Type B pancreatic cell (in vitro differentiated cells): ENCODE measurements at regions not wholly inside any gene's neighbourhood (a gene's known extent, or its start where the extent isn't known, plus 50 kb on each side); places are given as distances from the start of the nearest gene placed in this dataset.
"Not testable (repeated sequence)": the region's sequence is repeated elsewhere in the genome, so short reads cannot be mapped to it uniquely, and the experiment has no call there.

ENCODE experiments used
- DNase-seq: peaks from one replicate; pipeline ENCODE4 v3.0.0; 2021; ENCODE audit warnings: mixed read lengths; ENCODE audit not compliant: unreplicated experiment; ENCODE audit errors: extremely low spot score
- H3K27ac Mint-ChIP-seq: 2 replicates; pipeline ENCODE4 v1.8.0; 2021; ENCODE audit warnings: mild to moderate bottlenecking, mixed read lengths
- H3K27me3 Mint-ChIP-seq: 2 replicates; pipeline ENCODE4 v1.8.0; 2021; ENCODE audit warnings: mixed read lengths
- H3K36me3 Mint-ChIP-seq: 2 replicates; pipeline ENCODE4 v1.8.0; 2021; ENCODE audit warnings: mixed read lengths
- H3K4me1 Mint-ChIP-seq: one replicate; pipeline ENCODE4 v1.8.0; 2021; ENCODE audit warnings: mixed read lengths; ENCODE audit not compliant: unreplicated experiment
- H3K4me3 Mint-ChIP-seq: 2 replicates; pipeline ENCODE4 v1.8.0; 2021; ENCODE audit warnings: mild to moderate bottlenecking, mixed read lengths
- H3K9me3 Mint-ChIP-seq: 2 replicates; pipeline ENCODE4 v1.8.0; 2021; ENCODE audit warnings: mixed read lengths
- TF ChIP-seq, protein P1 (sequence below): fragments of 200-600 bp; sonication (generic); conservative IDR thresholded peaks from 2 replicates; pipeline ENCODE4 v1.5.0; 2021; ENCODE audit warnings: antibody characterized with exemption, mild to moderate bottlenecking

DNA sequence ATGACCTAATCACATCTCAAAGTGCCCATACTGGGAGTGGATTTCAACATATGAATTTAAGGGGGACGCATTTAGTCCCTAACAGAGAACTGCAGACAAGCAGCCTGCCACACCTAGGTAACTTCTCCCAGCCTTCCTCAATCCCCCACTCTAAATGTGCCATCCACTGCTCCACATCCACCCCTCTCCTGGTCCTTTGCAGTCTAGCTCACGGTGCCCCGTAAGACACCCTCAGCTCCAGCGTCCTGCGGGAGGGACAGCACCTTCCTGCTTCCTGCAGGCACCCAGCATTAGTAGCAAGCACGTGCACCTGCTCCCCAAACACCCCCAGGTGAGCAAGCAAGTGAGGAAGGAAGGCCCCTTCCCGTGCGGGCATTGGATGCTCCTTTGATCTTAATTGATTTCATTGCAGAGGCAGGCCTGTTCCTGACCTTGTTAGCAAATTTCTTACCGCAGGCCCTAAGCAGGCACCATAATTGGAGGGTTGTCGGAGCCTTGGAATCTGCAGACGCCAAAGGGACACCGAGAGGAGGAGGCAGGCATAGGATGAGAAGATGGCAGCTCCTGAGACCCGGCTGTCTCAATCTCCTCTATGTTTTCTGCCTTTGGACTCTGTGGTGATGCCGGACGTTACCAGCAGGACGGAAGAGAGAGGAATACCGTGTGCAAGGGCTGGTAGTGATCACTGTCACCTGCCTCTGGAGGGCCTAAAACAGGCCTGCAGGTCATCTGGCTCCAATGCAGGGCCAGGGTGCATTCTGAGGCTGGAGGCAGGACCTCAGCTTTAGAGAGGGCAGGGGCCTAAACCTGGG lies 75.8 kb upstream of the CHST15 start:
- TF ChIP-seq, protein P1, sequence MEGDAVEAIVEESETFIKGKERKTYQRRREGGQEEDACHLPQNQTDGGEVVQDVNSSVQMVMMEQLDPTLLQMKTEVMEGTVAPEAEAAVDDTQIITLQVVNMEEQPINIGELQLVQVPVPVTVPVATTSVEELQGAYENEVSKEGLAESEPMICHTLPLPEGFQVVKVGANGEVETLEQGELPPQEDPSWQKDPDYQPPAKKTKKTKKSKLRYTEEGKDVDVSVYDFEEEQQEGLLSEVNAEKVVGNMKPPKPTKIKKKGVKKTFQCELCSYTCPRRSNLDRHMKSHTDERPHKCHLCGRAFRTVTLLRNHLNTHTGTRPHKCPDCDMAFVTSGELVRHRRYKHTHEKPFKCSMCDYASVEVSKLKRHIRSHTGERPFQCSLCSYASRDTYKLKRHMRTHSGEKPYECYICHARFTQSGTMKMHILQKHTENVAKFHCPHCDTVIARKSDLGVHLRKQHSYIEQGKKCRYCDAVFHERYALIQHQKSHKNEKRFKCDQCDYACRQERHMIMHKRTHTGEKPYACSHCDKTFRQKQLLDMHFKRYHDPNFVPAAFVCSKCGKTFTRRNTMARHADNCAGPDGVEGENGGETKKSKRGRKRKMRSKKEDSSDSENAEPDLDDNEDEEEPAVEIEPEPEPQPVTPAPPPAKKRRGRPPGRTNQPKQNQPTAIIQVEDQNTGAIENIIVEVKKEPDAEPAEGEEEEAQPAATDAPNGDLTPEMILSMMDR, result no peak
- H3K27ac Mint-ChIP-seq, result no peak overlapping the region
- H3K9me3 Mint-ChIP-seq, result no peaks in the 10 kb centered on the region
- peaks cover 6% of the 10 kb centered on the region for H3K4me1 Mint-ChIP-seq
- H3K4me3 Mint-ChIP-seq, result no peak overlapping the region
- peaks cover 12% of the 10 kb centered on the region for H3K27me3 Mint-ChIP-seq
- H3K36me3 Mint-ChIP-seq, result no peaks in the 10 kb centered on the region
- DNase-seq, result peak; percentile 58

DNA sequence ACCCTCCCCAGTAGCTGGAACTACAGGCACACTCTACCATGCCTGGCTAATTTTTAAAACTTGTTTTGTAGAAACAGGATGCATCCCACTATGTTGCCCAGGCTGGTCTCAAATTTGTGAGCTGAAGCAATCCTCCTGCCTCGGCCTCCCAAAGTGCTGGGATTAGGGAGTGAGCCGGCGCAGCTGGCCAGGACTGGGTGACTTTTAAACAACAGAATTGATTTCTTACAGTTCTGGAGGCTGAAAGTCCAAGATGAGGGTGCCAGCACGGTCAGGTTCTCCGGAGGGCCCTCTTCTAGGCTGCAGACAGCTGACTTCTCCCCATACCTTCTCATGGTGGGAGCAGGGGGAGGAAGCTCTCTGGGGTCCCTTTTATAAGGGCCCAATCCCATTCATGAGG lies 75.2 kb upstream of the CHST15 start:
- H3K27me3 Mint-ChIP-seq, result peaks cover 12% of the 10 kb centered on the region
- peak; percentile 48 for DNase-seq
- H3K4me1 Mint-ChIP-seq, result peaks cover 6% of the 10 kb centered on the region
- no peaks in the 10 kb centered on the region for H3K9me3 Mint-ChIP-seq
- TF ChIP-seq, protein P1, result no peak
- H3K27ac Mint-ChIP-seq, result no peak overlapping the region
- H3K36me3 Mint-ChIP-seq, result no peaks in the 10 kb centered on the region
- H3K4me3 Mint-ChIP-seq, result no peak overlapping the region

DNA sequence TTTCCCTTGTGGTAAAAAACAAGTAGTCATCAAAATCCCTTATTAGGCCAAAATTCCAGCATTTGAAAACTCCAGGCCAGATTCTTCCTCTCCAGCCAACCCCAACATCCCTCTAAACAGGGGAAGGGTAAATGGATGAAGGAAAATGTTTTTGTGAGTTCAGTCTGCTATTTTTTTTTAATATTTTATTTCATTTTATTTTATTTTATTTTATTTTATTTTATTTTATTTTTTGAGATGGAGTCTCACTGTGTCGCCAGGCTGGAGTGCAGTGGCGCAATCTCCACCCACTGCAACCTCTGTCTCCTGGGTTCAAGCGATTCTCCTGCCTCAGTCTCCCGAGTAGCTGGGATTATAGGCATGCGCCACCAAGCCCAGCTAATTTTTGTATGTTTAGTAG lies 74.5 kb upstream of the CHST15 start:
- peaks cover 11% of the 10 kb centered on the region for H3K27me3 Mint-ChIP-seq
- not testable (repeated sequence) for H3K4me3 Mint-ChIP-seq, H3K27ac Mint-ChIP-seq, H3K4me1 Mint-ChIP-seq, DNase-seq, H3K36me3 Mint-ChIP-seq, H3K9me3 Mint-ChIP-seq

DNA sequence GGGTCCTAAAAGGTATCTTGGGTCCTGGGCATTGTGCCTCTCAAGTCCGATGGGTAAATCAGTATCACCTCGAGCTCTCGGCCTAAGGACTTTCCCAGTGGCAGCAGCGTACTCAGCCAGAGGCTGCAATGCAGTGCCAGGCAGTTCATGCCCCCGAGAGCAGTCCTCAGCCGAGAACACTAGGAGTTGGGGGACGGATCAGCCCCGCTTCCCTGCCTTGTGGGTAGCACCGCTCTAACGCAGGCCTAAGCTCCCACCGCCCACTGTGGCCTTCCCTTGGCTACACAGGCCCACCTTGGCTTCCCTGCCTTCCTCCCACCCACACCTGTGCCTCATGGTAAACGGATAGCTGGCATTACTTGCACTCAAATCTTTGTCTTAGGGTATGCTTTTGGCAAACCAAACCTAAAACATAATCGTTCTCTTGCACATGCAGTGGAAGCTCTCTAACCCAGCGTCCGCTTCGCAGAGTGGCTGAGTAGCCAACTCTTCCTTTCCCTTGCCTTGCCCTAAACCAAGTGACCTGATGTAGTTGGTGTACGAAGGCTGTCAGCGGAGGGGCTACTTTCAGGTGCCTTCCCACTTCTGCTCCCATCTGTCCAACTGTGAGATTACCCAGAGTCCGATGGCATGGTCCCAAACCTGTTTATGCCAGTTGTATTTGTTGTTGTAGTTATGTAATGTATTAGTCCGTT lies 73.2 kb upstream of the CHST15 start:
- Mint-ChIP-seq H3K36me3 (no peaks in the 10 kb centered on the region), H3K9me3 (no peaks in the 10 kb centered on the region), H3K27me3 (peaks cover 13% of the 10 kb centered on the region), H3K27ac (no peak overlapping the region), H3K4me1 (no peaks in the 10 kb centered on the region), H3K4me3 (no peak overlapping the region)
- peak; percentile 53 for DNase-seq
- TF ChIP-seq, protein P1, result no peak

DNA sequence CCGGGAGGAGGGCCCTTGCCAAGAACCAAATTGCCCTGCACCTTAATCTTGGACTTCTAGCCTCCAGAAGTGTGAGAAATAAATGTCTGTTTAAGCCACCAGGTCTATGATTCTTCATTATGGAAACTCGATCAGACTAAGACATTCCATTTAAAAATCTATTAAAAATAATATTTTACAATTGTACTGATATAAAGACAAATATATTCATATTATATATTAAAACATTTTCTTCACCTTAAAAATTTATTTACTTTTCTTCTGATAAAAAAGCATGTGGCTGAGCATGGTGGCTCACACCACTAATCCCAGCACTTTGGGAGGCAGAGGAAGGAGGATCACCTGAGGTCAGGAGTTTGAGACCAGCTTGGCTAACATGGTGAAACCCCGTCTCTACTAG lies 72.4 kb upstream of the CHST15 start:
- no peak for DNase-seq
- no peaks in the 10 kb centered on the region for H3K4me1 Mint-ChIP-seq
- no peaks in the 10 kb centered on the region for H3K36me3 Mint-ChIP-seq
- H3K4me3 Mint-ChIP-seq, result no peak overlapping the region
- TF ChIP-seq, protein P1, result no peak
- H3K9me3 Mint-ChIP-seq, result no peaks in the 10 kb centered on the region
- H3K27me3 Mint-ChIP-seq, result peaks cover 14% of the 10 kb centered on the region
- H3K27ac Mint-ChIP-seq, result no peak overlapping the region

DNA sequence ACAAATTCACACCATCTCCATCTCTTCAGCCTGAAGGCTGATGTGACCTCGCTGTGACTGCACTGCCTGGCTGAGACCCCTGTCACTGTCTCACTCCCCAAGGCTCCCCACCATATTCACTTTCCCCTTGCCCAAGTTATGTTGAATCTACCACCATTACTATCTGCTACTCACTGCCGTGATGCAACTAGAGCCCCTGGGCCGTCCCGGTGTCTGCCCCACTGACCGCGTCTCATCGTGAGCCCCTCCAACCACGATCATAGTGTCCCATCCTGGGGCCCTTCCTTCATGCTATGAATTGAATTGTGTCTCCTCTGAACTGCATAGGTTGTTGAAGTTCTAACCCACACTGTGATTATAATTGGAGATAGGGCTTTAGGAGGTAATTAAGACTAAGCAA lies 71.9 kb upstream of the CHST15 start:
- no peaks in the 10 kb centered on the region for H3K9me3 Mint-ChIP-seq
- no peaks in the 10 kb centered on the region for H3K36me3 Mint-ChIP-seq
- H3K27me3 Mint-ChIP-seq, result peaks cover 17% of the 10 kb centered on the region
- TF ChIP-seq, protein P1, result no peak
- no peak overlapping the region for H3K27ac Mint-ChIP-seq
- no peak for DNase-seq
- no peak overlapping the region for H3K4me3 Mint-ChIP-seq
- no peaks in the 10 kb centered on the region for H3K4me1 Mint-ChIP-seq
